GM03348 (cell line): ENCODE measurements at regions not wholly inside any gene's neighbourhood (a gene's known extent, or its start where the extent isn't known, plus 50 kb on each side); places are given as distances from the start of the nearest gene placed in this dataset.

Experiments used
- DNase-seq: peaks from one replicate; pipeline ENCODE4 v3.0.0; 2012; ENCODE audit warnings: low spot score

- no peak for DNase-seq
These were observed 272.4 kb upstream of the MYO3A start for GRCh38 chr10:25661632-25662031.

DNA sequence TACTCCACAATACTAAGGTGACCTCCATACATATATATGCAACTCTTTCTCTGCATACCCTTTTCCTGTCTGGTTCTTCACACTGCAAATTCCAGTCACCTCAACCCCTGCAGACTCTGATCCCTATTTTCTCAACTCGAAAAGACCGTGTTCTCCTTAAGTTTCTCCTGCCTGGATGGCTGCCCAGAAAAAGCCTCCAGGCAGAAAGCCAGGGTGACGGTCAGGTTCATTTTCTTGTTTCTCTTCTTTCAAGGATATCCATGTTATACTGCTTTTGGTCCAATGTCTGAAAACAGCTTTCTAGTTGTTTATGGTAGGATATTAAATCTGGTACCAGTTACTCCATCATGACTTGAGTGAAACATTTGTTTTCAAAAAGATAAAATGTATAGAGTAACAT, 267.8 kb upstream of the MYO3A start:
- no peak for DNase-seq

- no peak for DNase-seq
These were observed 258.8 kb upstream of the MYO3A start for GRCh38 chr10:25675204-25675603.

DNA sequence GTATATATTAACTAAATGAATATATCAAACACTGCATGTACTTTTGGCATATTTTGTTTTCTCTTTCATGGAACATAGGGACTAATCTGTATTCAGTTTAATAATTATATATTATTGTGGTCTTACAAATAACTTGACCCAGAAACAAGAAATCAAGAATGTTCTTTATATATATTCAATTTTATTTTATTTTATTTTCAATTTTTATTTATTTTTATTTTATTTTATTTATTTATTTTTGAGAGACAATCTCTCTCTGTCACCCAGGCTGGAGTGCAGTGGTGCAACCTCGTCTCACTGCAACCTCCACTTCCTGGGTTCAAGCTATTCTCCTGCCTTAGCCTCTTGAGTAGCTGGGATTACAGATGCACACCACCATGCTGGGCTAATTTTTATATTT, 258.4 kb upstream of the MYO3A start:
- DNase-seq, result no peak

DNA sequence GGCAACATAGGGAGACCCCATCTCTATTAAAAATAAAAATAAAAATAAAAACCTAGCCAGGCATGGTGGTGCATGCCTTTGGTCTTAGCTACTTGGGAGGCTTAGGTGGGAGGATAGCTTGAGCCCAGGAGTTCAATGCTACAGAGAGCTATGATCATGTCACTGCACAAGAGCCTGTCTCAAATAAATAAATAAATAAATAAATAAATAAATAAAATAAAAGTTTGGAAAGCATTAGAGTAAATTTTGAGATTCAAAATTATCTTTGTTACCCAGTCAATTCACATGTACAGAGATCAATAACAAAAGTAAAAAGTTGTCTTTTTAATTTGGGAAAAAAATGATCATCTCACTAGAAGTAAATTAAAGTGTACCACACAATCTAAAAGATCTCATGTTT, 255.8 kb upstream of the MYO3A start:
- DNase-seq, result no peak

GRCh38 chr10:25678666-25679065, 255.4 kb upstream of the MYO3A start:
- no peak for DNase-seq

- peak; percentile 48 for DNase-seq
These were observed 251.7 kb upstream of the MYO3A start for GRCh38 chr10:25682203-25682851.

GRCh38 chr10:25683344-25683743, 250.7 kb upstream of the MYO3A start:
- no peak for DNase-seq

DNA sequence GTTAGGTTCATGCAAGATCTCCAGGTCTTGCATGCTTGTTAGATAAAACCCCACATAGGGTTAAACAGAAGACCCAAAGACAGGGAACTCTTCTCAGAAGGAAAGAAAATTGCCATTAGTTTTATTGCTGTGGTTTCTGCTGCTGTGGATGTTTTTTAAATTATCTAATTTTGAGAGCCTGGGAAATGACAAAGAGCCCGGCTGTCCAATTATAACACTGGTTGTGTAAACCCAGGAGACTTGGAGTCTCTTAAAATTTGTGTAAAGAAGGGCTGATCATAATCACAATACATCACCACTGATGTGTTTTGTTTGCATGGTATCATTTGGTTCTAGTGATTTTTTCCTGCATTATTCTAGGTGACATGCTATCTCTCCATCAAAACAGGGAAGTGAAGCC, 246.5 kb upstream of the MYO3A start:
- DNase-seq, result no peak

GRCh38 chr10:25689346-25690100, 244.5 kb upstream of the MYO3A start:
- DNase-seq, result no peak

DNA sequence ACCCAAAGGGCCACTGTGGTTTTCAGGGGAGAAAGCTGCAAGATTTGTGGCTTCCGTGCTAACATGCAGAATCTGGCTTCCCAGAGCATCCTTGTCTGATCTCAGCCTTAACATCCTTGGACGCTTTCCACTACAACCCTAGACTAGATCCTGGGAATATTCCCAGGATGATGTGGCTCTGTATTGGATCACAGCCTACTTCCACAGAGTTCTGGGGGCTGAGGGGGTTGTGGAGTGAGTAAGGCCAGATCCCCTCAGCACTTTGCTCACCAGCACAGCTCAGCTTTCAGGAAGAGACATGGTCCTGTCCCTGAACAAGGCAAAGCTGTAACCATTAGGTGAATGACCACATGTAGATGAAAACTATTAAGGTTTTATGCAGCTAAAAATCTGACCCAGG, 241.3 kb upstream of the MYO3A start:
- DNase-seq, result no peak

GRCh38 chr10:25694206-25694933, 239.7 kb upstream of the MYO3A start:
- no peak for DNase-seq

- no peak for DNase-seq
These were observed 239.1 kb upstream of the MYO3A start for GRCh38 chr10:25694971-25695370.

- no peak for DNase-seq
These were observed 238.4 kb upstream of the MYO3A start for GRCh38 chr10:25695586-25695985.

- no peak for DNase-seq
These were observed 237.9 kb upstream of the MYO3A start for GRCh38 chr10:25696013-25696708.

DNA sequence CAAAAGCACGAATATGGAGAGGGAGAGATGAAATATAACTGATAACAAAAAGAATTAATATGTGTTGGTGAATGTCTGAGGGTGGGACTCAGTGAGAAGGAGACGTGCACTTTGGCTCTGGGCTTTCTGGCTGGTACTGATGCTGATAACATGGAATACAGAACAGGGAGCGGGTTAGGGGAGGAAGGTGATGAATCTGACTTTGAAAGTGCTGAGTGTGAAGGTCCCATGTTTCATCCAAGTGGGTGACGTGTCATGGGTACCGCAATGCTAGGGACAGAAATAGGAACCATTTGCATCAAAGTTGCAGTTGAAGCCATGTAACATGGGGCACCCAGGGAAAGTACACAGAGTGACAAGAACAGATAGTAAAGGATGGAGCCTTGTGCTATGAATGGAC, 236.6 kb upstream of the MYO3A start:
- DNase-seq, result no peak

DNA sequence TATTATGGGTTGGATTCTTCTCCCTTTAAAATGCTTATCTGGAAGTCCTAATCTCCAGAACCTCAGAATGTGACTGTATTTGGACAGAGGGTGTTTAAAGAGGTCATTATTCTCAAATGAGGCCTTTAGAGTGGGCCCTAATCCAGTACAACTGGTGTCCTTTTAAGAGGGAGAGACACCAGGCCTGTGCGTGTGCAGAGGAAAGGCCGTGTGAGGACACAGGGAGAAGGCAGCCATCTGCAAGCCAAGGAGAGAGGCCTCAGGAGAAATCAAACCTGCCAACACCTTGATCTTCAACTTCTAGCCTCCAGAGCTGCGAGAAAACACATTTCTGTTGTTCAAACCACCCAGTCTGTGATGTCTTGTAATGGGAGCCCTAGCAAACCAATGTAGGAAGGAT, 235.4 kb upstream of the MYO3A start:
- no peak for DNase-seq

- no peak for DNase-seq
These were observed 234.4 kb upstream of the MYO3A start for GRCh38 chr10:25699631-25700030.

DNA sequence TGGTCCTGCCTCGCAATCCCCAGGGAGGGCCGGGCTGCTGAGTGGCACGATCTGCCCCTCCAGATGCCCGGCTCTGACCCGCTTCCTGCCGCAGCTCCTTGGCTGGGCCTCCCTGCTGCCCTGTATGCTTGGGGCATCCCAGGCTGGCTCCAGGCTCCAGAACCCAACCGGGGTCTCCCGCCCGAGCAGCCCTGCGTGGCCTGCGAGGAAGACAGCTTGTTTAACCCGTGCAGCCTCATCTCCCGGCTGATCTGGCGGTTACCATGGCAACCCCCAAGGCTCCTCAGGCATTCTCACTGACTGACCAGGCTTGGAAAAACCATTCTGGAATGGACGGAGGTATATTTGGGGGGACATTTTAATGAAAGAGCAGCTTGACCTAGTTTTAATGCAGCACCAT, 232.4 kb upstream of the MYO3A start:
- no peak for DNase-seq

DNA sequence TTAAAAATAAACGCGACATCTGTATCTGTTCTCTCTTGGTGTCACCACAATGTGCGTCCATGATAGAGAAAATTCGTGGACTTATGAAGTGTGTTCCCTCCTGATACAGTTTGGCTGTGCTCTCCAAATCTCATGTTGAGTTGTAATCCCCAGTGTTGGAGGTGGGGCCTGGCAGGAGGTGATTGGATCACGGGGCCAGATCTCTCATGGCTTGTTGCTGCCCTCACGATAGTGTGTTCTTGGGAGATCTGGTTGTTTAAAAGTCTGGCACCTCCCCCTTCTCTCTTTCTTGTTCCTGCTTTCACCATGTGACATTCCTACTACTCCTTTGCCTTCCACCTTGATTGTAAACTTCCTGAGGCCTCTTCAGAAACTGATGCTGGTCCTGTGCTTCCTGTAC, 229.4 kb upstream of the MYO3A start:
- no peak for DNase-seq

DNA sequence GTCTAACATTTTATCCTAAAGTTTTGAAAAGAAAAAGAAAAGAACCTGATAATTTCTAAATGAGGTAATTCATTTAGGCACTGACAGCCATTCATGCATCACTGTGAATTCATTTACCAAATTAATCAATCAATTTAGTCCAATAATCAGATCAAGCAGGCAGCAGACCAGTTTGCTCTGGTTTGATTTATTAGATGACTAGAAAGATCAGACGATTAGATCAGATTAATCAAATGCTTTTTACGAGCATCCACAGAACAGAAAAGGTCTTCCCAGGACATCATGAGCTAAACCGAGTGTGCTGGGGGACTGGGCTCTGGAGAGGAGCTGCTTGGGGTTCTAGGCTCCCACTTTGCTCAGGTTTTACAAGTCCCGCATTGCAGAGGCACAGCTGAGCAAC, 226.5 kb upstream of the MYO3A start:
- no peak for DNase-seq

DNA sequence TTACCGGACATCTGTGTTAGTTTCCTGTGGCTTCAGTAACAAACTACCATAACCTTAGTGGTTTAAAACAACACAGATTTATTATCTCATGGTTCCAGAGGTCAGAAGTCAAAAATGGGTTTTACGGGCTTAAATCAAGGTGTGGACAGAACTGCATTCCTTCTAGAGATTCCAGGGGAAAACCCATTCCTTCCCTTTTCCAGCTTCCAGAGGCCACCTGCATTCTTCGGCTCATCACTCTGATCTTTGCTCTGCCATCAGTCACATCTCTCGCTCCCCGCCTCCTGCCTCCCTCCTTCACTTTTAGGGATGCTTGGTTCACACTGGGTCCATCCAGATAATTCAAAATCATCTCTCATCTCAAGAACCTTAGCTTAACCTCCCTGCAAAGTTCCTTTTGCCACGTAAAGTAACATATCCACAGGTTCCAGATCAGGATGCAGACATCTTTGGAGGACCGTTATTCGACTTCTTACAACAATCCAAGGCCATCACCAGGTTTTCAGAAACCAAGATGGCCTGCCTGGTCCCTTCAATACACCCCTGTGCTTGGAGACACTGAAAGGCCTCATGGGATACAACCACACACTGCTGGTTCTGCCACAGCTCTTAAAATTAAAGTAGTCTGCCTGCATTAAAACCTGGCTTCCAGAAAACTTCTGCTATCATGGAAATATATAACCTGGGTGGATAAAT, 225.9 kb upstream of the MYO3A start:
- no peak for DNase-seq
